OCI-LY7 (cell line): ENCODE measurements at regions not wholly inside any gene's neighbourhood (a gene's known extent, or its start where the extent isn't known, plus 50 kb on each side); places are given as distances from the start of the nearest gene placed in this dataset.

Source experiments
- BruUV-seq: library from RNA; stranded (reverse); fragments of 400-500 nt; replicated peaks from 2 replicates; lab custom pipeline; 2021; lab: Mats Ljungman, UMichigan
- CTCF ChIA-PET: fragments of 300-600 bp; sonication (Branson Sonifier 250); formaldehyde crosslinking; loops from one replicate; lab custom pipeline; 2022; ENCODE audit warnings: antibody characterized with exemption; ENCODE audit not compliant: unreplicated experiment; lab: Charles Lee
- POLR2A ChIA-PET: fragments of 300-600 bp; sonication (Branson Sonifier 250); formaldehyde crosslinking; loops from one replicate; lab custom pipeline; 2022; ENCODE audit warnings: antibody characterized with exemption; lab: Charles Lee
- DNase-seq: peaks from one replicate; pipeline ENCODE4 v3.0.0-alpha.2; 2015; ENCODE audit warnings: low spot score
- H2AFZ ChIP-seq: fragments of 200-600 bp; sonication (generic), shearing (Covaris generic); 2 replicates; pipeline ENCODE4 v1.6.1; 2014; ENCODE audit warnings: mild to moderate bottlenecking, antibody characterized with exemption, low read length, moderate library complexity
- H3K27ac ChIP-seq: fragments of 200-600 bp; sonication (generic); 2 replicates; pipeline ENCODE4 v1.5.1; 2014; ENCODE audit warnings: mixed run types, low read depth, mild to moderate bottlenecking, moderate library complexity, low read length, inconsistent platforms; ENCODE audit not compliant: poor library complexity, severe bottlenecking
- H3K36me3 ChIP-seq: fragments of 200-600 bp; sonication (generic); 2 replicates; pipeline ENCODE4 v1.6.1; 2014; ENCODE audit warnings: mild to moderate bottlenecking, antibody characterized with exemption, low read length, moderate library complexity, mixed read lengths; ENCODE audit not compliant: insufficient read depth
- H3K4me1 ChIP-seq: fragments of 200-600 bp; sonication (generic); 2 replicates; pipeline ENCODE4 v1.5.1; 2014; ENCODE audit warnings: mild to moderate bottlenecking, low read length; ENCODE audit not compliant: insufficient read depth, poor library complexity, severe bottlenecking
- H3K4me2 ChIP-seq: fragments of 200-600 bp; sonication (generic); 2 replicates; pipeline ENCODE4 v1.6.1; 2014; ENCODE audit warnings: mild to moderate bottlenecking, low read length
- H3K4me3 ChIP-seq: fragments of 200-600 bp; sonication (generic); 2 replicates; pipeline ENCODE4 v1.5.1; 2014; ENCODE audit warnings: mild to moderate bottlenecking, low read depth, low read length; ENCODE audit not compliant: poor library complexity, severe bottlenecking
- H3K79me2 ChIP-seq: fragments of 200-600 bp; sonication (generic); 2 replicates; pipeline ENCODE4 v1.6.1; 2016; ENCODE audit warnings: low read depth, mild to moderate bottlenecking, low read length, moderate library complexity, mixed read lengths; ENCODE audit not compliant: insufficient read depth
- H3K9me2 ChIP-seq: fragments of 200-600 bp; sonication (generic); 2 replicates; pipeline ENCODE4 v1.6.1; 2016; ENCODE audit warnings: mild to moderate bottlenecking, low read length, mixed read lengths; ENCODE audit not compliant: insufficient read depth
- H3K9me3 ChIP-seq: fragments of 200-600 bp; sonication (generic); 2 replicates; pipeline ENCODE4 v1.6.1; 2014; ENCODE audit warnings: mild to moderate bottlenecking, mixed run types, low read length, mixed read lengths
- H4K20me1 ChIP-seq: fragments of 200-600 bp; sonication (generic); 2 replicates; pipeline ENCODE4 v1.6.1; 2014; ENCODE audit warnings: mild to moderate bottlenecking, antibody characterized with exemption, low read length, moderate library complexity, mixed read lengths; ENCODE audit not compliant: insufficient read depth
- EZH2phosphoT487 ChIP-seq: fragments of 200-600 bp; sonication (generic); IDR thresholded peaks from 2 replicates; pipeline ENCODE4 v1.6.1; 2018; ENCODE audit warnings: low read depth, borderline replicate concordance, mild to moderate bottlenecking, mixed run types, antibody characterized with exemption, low read length, moderate library complexity, mixed read lengths
- intact Hi-C: fragments of 100-400 bp; cut with micrococcal nuclease; formaldehyde crosslinking; loops from one replicate; pipeline ENCODE4 v1.10.0; 2022; ENCODE audit not compliant: unreplicated experiment
- TF ChIP-seq, protein P1 (sequence below): fragments of 200-600 bp; sonication (generic); conservative IDR thresholded peaks from 2 replicates; pipeline ENCODE4 v1.5.1; 2014; ENCODE audit warnings: mild to moderate bottlenecking, antibody characterized with exemption, low read length, moderate library complexity, mixed read lengths

DNA sequence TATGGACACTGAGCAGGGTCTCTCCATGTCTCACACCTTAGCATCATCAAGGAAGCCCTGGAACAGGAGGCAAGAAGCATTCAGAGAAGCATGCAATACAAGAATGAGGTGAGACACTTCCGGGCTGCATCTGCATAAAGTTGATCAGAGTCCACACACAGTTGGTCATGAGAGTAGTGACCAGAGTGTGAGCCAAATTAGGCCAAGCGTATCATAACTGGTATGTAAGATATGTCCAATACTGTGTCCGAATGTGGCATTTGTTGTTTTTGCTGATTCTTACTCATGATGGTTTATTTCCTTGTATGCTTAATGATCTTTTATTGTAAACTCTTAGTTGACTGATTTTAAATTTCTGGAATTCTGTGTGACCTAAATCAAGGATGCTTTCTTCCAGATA, 315.7 kb downstream of the INSC start:
- intact Hi-C loops: no loop called here
- TF ChIP-seq EZH2phosphoT487: no peak
- TF ChIP-seq, protein P1, sequence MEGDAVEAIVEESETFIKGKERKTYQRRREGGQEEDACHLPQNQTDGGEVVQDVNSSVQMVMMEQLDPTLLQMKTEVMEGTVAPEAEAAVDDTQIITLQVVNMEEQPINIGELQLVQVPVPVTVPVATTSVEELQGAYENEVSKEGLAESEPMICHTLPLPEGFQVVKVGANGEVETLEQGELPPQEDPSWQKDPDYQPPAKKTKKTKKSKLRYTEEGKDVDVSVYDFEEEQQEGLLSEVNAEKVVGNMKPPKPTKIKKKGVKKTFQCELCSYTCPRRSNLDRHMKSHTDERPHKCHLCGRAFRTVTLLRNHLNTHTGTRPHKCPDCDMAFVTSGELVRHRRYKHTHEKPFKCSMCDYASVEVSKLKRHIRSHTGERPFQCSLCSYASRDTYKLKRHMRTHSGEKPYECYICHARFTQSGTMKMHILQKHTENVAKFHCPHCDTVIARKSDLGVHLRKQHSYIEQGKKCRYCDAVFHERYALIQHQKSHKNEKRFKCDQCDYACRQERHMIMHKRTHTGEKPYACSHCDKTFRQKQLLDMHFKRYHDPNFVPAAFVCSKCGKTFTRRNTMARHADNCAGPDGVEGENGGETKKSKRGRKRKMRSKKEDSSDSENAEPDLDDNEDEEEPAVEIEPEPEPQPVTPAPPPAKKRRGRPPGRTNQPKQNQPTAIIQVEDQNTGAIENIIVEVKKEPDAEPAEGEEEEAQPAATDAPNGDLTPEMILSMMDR: no peak
- no peak overlapping the region for H3K27ac ChIP-seq
- no peaks in the 10 kb centered on the region for H3K79me2 ChIP-seq
- no peak for DNase-seq
- no peak overlapping the region for H2AFZ ChIP-seq
- no peaks in the 10 kb centered on the region for H3K9me3 ChIP-seq
- no TSS peak for BruUV-seq
- no peaks in the 10 kb centered on the region for H3K9me2 ChIP-seq
- no peaks in the 10 kb centered on the region for H4K20me1 ChIP-seq
- H3K4me1 ChIP-seq: no peaks in the 10 kb centered on the region
- H3K4me3 ChIP-seq: no peak overlapping the region
- ChIA-PET POLR2A (no interaction called here), CTCF (no interaction called here)
- no peak overlapping the region for H3K4me2 ChIP-seq
- H3K36me3 ChIP-seq: no peaks in the 10 kb centered on the region

DNA sequence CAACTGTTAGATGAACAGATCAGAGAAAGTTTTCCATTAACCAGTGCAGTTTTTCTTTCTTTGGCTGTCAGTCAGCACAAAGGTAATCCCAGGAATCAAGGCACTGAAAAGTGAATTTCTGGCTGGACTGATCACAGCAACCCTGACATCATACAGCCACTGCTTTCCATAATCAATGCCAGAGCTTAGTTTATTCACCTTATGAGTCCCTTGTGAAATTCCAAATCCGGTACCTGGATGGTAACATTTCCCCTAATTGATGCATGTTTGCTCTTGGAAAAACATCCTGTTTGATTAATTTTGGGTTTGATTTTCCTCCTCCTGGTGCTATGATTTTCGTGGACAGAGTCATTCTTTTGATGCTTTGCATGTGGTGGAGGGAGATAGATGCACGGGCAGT, 319.8 kb downstream of the INSC start:
- Histone ChIP-seq H3K4me1 (no peaks in the 10 kb centered on the region), H3K4me2 (no peak overlapping the region), H3K4me3 (no peak overlapping the region), H3K9me3 (no peaks in the 10 kb centered on the region), H3K27ac (no peak overlapping the region), H3K79me2 (no peaks in the 10 kb centered on the region), H3K9me2 (no peaks in the 10 kb centered on the region), H2AFZ (no peak overlapping the region), H4K20me1 (no peaks in the 10 kb centered on the region), H3K36me3 (no peaks in the 10 kb centered on the region)
- intact Hi-C loops: no loop called here
- ChIA-PET CTCF (no interaction called here), POLR2A (no interaction called here)
- DNase-seq: no peak
- BruUV-seq: no TSS peak
- TF ChIP-seq, protein P1: no peak
- TF ChIP-seq EZH2phosphoT487: no peak

DNA sequence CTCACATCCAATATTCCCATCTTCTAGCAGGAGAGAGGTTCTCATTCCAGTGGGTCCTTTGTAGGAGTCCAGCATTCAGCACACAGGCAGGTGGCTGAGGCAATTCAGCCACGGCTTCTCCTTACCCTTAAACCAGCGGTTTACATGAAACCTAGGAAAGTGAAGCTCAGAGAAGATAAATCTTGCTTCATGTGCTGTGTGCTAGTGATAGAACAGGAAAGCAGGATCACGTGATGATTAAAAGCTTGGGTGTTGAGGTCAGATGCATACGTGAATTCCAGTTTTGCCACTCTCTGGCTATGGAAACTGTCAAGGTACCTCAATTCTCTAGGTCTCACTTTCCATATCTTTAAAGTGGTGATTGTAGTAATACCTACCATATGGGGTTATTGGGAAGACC, 331.6 kb downstream of the INSC start:
- Histone ChIP-seq H3K4me3 (no peak overlapping the region), H3K36me3 (no peaks in the 10 kb centered on the region), H3K9me3 (no peaks in the 10 kb centered on the region), H3K4me2 (no peak overlapping the region), H3K9me2 (no peaks in the 10 kb centered on the region), H4K20me1 (no peaks in the 10 kb centered on the region), H2AFZ (no peak overlapping the region), H3K4me1 (no peaks in the 10 kb centered on the region), H3K79me2 (no peaks in the 10 kb centered on the region), H3K27ac (no peak overlapping the region)
- ChIA-PET CTCF (no interaction called here), POLR2A (no interaction called here)
- intact Hi-C loops: no loop called here
- DNase-seq: no peak
- no TSS peak for BruUV-seq
- TF ChIP-seq EZH2phosphoT487: no peak
- TF ChIP-seq, protein P1: no peak
